NCI-H524 treated with DMSO at 0.1 percent for 48 hours (cell line): ENCODE measurements at regions not wholly inside any gene's neighbourhood (a gene's known extent, or its start where the extent isn't known, plus 50 kb on each side); places are given as distances from the start of the nearest gene placed in this dataset.
"Not testable (repeated sequence)": the region's sequence is repeated elsewhere in the genome, so short reads cannot be mapped to it uniquely, and the experiment has no call there.

Source experiments
- DNase-seq: peaks from one replicate; lab custom pipeline; 2025; lab: John Stamatoyannopoulos, UW

DNA sequence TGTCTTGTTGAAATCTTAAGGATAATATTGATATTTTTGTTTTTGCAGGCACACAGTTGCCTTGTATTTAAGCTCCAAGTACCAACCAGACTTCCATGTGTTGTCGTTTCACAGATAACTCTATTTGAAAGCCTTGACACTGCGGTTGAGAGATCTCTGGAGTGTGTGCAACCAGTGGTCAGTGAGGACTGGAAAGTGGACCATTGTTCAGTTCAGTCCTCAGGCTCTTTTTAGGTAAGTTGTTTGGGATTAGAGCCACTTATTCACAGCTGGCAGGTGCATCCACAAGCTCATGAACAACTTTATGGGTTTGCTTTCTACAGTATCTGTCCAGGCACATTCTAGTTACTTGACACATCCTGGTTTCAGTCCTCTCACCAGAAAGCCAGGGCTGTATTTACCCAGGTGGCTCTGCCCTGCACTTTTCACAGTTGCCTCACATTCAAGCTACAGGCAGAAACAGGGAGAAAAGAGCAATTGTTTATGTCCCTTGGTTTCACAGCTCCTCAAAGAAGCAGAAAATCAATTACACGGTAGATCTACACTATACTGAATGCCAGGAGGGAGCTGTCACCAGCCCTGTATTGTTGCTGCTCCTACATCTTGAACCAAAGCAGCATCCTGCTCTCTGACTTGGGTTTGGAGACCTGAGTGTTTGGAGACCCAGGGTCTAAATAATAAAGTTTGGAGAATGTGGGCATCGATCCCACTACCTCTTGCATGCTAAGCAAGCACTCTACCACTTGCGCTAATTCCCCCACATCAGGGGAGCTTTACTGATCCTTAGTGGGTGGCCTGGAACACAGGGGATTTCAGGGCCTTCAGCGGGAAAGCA lies 543.3 kb downstream of the PRIM2 start:
- not testable (repeated sequence) for DNase-seq

DNA sequence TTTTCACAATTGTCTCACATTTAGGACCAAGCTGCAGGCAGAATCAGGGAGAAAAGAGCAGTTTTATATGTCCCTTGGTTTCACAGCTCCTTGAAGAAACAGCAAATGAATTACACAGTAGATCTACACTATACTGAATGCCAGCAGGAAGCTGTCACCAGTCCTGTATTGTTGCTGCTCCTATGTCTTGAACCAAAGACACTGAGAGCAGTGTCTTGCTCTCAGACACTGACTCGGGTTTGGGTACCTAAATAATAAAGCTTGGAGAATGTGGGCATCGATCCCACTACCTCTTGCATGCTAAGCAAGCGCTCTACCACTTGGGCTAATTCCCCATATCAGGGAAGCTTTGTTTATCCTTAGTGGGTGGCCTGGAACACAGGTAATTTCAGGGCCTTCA lies 552.7 kb downstream of the PRIM2 start:
- DNase-seq: not testable (repeated sequence)

DNA sequence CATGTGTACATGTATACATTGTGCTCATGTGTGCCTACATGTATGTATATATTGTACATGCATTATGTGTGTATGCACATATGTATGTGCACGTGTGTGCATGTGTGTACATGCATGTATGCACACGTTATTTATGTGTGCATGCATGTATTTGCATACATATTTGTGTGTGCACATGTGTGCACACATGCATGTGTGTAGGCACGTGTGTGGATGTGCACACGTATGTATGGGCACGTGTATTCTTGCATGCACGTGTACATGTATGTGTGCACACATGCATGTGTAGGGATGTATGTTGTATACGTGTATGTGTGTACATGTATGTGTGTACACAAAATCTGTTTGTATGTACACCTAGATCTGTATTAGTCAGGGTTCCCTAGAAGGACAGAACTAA lies 556.0 kb downstream of the PRIM2 start:
- not testable (repeated sequence) for DNase-seq

DNA sequence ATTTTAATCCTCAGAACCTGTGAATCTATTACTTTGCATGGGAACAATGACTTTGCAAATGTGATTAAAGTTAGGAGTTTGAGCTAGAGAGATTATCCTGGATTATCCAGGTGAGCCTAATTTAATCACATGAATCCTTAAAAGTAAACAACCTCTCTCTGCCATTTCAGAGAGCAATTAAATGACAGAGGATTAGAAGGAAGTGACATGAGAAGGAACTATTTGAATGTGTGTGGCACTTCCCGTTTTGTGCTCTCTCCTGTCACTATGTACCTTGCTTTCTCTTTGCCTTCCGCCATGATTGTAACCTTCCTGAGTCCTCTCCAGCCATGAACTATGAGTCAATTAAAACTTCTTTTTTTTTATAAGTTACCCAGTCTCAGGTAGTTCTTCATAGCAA lies 559.2 kb downstream of the PRIM2 start:
- DNase-seq: not testable (repeated sequence)

DNA sequence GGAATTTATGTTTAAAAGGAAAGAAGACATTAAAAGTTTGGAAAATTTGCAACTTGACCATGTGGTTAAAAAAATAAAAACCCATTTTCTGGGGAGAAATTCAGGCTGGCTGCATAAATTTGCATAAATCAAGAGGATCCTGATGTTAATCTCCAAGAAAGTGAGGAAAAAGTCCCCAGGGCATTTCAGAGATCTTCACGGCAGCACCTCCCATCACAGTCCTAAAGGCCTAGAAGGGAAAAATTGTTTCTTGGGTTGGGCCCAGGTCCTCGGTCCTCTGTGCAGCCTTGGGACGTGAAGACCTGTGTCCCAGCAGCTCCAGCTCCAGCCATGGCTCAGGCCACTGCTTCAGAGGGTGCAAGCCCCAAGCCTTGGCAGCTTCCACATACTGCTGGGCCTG lies 560.3 kb downstream of the PRIM2 start:
- DNase-seq: not testable (repeated sequence)

DNA sequence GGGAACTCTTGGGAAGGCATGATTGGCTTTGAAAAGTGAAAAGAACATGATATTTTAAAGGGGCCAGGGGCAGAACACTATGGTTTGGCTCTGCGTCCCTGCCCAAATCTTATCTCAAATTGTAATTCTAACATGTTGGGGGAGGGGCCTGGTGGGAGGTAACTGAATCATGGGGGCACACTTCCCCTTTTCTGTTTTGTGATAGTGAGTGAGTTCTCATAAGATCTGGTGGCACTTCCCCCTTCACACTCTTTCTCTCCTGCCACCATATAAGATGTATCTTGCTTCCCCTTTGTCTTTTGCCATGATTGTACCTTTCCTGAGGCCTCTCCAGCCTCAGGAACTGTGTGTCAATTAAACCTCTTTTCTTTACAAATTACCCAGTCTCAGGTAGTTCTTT lies 561.4 kb downstream of the PRIM2 start:
- not testable (repeated sequence) for DNase-seq

DNA sequence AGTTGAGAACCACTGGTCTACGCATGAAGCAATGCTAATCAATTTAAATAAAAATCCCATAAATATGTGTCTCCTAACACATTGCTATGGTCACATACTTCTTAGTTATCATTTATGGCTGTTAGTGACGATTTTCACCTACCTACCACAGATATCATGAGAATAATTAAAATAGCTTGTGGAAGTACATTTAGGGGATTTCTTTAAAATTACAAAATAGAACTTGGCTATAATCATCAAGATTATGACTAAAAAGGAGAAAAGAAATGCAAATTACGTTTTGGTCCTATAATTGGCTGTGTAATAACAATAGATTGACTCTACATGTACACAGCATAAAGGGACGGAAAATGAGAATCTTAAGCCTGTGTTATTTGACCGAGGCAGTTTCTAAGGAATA lies 581.4 kb downstream of the PRIM2 start:
- DNase-seq: not testable (repeated sequence)

DNA sequence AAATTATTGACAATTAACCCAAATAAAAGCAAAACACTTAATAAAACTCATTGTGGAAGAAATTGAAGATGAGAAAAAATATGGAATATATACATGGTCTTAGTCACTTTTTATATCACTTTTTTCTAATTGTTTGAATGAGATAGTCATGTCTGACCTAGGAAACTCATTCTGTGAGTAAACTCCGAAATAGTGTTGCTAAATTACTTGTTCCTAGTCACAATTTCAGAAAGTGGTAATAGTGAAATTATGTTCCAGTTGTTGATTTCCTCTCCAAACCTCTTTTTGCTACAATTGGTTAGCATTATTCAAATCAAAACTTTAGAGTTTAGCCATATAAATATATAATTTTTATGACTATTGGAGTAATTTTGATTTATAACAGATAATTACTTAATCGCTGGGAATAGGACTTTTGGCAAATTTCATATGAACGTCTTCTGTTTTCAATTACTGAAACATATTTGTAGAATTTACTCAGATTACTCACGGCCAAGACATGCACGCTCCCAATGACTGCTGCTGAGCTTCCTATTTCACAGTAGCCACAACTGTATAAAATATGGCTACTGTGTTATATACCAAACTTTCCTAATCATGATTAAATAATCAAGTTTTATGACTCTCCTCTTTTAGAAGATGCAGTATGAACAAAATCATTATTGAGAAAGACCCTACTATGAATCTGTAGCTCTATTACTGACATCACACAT lies 583.4 kb downstream of the PRIM2 start:
- DNase-seq: not testable (repeated sequence)

DNA sequence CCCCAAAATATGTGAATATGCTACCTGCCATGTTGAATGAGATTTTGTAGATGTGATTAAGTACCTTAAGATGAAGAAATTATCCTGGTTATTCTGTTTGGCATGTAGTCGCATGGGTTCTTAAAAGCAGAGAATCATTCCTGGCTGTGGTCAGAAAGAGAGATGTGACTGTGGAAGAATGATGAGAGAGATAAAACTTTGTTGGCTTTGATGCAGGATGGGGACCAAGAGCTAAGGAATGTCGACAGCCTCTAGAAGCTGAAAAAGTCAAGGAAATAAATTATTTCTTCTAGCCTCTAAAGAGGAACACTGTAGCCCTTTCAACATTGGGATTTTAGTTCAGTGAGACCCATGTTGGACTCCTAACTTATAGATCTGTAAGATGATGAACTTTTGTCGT lies 584.0 kb downstream of the PRIM2 start:
- not testable (repeated sequence) for DNase-seq

DNA sequence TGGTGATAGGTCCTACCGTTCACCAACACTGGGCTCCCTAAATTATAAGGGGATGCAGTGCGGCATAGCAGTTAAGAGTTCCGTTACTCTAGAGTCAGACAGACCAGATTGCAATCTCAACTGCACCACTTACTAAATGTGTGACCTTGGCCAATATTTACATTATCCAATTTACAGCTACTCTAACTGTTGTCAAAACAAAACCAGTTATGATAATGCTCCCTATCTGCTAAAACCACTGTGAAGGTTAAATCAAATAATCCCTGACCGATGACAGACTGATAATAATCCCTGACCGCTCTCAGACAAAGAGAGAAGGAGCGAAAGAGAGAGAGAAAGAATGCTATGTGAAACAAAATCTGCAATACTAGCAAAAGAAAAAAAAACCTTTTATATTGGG lies 586.9 kb downstream of the PRIM2 start:
- DNase-seq: not testable (repeated sequence)

DNA sequence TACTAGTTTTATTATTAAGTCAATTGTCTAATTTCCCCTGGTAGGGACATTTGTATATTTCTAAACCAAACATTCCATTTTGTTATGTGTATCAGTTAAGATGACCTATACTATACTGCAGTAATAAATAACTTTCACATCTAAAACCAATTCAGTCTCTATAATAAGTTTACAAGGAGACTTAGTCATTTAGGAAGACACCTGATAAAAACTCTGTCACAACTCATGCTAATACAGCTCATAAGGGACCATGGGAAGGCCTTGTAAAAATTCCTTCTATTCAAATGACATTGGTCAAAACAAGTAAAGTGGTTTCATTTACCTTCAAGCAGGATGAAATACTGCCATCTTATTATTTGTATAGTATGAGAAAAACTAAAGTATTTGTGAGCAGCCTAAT lies 597.9 kb downstream of the PRIM2 start:
- not testable (repeated sequence) for DNase-seq

DNA sequence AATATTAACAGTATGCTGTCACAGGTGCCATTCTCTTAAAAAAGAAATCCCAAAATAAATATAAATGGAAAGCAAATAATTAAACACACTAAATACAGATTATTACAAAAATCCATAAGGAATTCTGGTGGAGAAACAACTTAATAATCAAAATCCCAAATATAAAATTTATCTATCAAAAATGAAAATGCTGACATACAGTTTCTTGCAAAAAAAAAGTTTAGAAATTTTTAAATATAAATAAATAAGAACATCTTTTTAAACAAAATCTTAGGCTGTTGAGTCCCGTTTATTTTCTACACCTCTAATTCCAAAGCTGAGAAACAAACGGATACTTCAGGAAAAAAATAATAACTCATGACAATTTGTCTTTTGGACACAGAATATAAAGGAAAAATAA lies 625.5 kb downstream of the PRIM2 start:
- DNase-seq: not testable (repeated sequence)

DNA sequence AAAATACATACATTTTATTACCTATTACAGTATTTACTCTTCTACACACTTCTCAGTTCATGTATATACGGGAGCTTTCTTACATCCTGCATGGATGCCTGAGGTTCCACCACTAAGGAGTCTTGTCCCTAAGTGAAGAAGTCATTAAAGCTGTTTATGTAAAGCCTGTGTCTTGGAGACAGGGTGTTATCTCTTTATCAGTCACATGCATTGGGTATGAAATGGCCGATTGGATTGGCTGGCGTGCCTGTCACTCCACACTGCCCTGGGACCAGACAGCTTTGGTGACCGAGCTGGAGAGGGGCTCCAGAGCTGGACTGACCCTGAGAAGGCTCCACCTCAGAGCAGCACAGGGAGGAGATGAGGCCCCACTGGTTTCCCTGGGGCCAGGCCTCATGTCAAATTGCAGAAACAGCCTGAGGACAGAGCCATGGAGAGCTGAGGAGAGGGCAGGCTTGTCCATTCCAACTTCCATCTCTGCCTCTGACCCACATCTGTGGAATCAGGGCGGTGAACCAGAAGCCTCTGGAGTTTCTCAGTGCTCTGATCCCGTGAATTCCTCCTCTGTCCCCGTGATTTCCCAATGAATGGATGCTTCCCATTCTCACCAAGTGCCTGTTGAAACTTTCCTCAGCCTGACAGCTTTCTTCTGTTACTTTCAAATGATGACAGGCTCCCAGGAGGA lies 628.8 kb downstream of the PRIM2 start:
- not testable (repeated sequence) for DNase-seq

DNA sequence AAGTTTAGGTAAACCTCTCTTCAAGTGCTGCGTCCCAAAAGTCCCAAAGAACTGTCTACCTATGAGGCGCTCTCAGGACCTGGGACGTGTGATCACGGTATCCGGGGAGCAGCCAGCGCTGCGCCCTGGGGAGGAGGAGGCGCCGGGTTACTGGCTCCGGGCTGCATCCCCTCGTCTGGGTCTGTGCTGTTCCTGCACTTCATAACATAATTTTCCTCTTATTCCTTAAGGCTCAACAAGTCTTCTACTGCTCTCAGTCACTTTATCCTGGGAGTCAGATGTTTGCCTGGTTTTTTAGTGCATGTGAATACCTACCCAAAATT lies 629.3 kb downstream of the PRIM2 start:
- not testable (repeated sequence) for DNase-seq

DNA sequence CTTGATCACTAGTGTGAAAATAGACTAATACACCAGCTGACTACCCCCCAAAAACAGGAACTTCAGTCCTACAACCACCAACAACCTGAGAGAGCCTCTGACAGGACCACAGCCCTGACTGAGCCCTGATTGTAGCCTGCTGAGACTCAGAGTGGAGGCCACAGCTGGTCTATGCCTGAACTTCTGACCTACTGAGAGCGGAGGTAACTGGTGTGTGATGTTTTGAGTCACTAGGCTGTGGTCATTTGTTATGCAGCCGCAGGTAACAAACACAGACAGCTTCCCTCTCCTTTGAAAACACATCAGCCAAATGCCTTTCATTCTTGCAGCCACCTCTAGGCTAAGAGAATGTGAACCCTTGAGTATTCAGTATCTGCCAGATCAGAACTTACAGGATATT lies 631.1 kb downstream of the PRIM2 start:
- not testable (repeated sequence) for DNase-seq

DNA sequence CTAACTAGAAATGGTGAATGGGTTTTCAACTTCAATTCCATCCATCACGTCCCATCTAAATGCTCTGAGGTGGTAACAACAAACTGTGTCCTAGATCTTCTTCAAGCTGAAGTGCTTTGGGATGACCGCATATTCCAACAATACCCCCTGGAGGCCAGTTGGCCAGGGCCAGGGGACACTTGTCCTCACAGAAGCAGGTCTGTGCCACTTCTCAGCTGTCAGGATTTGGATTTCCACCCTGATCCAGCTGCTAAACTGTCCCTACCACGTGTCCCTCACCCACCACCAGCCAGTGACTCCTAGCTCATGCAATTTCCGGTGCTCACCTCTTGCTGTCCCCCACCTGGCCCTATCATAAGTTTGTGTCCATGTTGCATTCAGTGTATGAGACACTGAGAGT lies 633.0 kb downstream of the PRIM2 start:
- not testable (repeated sequence) for DNase-seq

DNA sequence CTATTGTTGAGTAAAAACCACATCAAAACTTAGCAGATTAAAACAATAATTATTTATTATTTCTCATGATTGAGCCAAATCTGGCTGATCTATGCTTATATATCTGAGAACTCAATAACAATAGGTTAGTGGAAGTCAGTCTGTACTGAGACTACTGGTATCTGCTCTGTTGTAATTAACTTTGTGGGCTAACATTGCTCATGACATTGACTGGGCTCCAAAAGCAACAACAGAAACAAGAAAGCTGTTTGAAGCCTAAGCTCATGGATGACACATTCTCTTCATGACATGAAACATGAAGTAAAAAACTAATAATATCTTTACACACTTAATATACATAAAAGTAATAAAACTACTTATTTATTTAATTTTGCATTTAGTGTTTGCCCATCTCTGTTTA lies 649.3 kb downstream of the PRIM2 start:
- not testable (repeated sequence) for DNase-seq

DNA sequence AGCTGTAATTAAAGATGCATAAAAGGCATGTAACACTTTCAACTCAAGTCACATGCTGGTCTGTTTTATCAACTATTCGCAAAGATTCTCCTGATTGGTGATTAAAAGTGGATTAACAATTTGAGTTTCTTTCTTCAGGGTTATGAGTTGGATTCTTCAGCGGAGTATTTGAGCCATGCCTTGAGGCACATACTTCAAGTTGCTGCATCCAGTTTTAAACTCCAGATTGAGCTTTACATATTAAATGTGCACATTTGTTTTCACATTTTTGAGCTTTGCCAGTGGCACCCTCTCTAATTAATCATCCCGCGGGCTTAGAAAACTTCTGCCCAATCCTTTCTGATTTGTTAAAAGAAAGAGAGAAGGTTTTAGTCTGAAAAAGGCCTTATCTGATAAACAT lies 654.5 kb downstream of the PRIM2 start:
- not testable (repeated sequence) for DNase-seq

DNA sequence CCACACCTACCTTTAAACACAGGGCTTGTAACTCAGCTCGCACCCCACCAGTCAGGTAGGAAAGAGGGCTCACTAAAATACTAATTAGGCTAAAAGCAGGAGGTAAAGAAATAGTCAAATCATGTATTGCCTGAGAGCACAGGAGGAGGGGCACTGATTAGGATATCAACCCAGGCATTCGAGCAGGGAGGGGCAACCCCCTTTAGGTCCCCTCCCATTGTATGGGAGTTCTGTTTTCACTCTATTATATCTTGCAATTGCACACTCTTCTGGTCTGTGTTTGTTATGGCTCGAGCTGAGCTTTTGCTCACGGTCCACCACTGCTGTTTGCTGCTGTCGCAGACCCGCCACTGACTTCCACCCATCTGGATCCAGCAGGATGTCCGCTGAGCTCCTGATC lies 657.2 kb downstream of the PRIM2 start:
- DNase-seq: no peak

DNA sequence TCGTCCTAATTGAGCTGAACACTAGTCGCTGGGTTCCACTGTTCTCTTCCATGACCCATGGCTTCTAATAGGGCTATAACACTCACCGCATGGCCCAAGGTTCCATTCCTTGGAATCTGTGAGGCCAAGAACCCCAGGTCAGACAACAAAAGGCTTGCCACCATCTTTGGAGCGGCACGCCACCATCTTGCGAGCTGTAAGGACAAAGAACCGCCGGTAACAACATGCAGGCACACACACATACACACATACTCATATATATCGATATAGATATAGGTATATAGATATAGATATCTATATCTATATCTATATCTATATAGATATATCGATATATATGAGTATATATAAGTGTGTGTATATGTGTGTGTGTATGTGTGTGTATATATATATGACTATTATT lies 657.7 kb downstream of the PRIM2 start:
- not testable (repeated sequence) for DNase-seq

DNA sequence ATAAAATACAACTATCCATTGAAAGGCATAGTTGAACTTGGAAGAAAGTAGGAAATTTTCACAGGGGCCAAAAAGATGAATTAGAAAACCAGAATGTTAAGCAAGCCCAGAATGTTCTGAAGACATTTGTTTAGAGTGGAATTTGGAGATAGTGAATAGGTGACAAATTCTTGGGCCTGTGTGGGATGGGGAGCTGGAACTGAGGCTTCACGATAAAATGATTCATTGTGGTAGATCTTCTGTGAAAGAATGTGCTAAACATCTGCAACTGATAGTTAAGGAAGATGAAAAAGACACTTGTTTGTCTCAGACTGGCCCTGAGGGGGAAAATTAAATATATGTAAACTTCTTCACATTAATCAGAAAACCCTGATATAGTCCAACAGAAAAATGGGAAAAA lies 658.9 kb downstream of the PRIM2 start:
- not testable (repeated sequence) for DNase-seq

DNA sequence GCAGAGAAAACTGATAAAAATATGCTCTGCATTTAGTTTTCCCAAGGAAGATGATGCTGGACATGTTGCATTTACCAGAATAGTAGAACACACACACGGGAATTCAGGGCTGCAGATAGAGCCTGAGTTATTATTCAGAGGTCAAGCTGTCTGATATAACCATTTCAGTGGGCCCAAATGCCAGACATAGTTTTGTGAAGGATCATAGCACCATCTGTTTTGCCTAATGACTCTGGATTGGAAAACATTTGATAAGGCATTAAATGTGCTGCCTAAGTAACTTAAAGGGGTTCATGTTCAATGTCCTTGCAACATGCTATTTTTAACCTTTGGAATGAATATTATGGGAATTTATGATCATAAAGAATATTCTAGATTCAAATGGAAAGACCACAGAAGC lies 666.2 kb downstream of the PRIM2 start:
- not testable (repeated sequence) for DNase-seq

DNA sequence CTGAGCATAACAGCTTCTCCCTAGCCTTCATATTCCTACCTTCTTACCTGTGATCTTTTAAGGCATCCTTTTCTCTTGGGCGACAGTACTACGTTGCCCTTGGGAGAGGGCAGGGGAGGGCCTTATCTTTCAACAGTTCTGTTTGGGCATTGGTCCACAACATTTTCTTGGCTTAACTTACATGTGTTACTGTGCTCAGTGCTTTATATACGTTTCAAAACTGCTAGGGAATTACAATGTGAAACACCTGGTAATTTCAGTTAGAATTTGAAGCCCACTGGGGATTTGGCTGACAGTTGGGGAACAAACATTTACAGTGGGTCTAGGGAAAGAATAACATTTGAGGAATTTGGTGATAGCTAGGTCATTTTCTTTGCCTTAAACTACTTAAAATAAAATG lies 667.1 kb downstream of the PRIM2 start:
- not testable (repeated sequence) for DNase-seq
